GM12874 (cell line): ENCODE measurements at regions not wholly inside any gene's neighbourhood (a gene's known extent, or its start where the extent isn't known, plus 50 kb on each side); places are given as distances from the start of the nearest gene placed in this dataset.

Experiments used
- CTCF ChIP-seq: IDR thresholded peaks from 2 replicates; pipeline ENCODE4 v1.5.1; 2011; ENCODE audit warnings: low read depth, mild to moderate bottlenecking, control low read depth, low read length, moderate library complexity; ENCODE audit not compliant: insufficient read depth

- TF ChIP-seq CTCF, result no peak
These were observed 278.1 kb upstream of the CHRNA7 start for GRCh38 chr15:31752065-31752762.

- TF ChIP-seq CTCF, result no peak
These were observed 277.4 kb upstream of the CHRNA7 start for GRCh38 chr15:31752905-31753304.

GRCh38 chr15:31758126-31758525 lies 272.2 kb upstream of the CHRNA7 start:
- no peak for TF ChIP-seq CTCF

GRCh38 chr15:31768055-31768454 lies 262.3 kb upstream of the CHRNA7 start:
- TF ChIP-seq CTCF, result no peak

- TF ChIP-seq CTCF, result no peak
These were observed 256.3 kb upstream of the CHRNA7 start for GRCh38 chr15:31774045-31774444.

- no peak for TF ChIP-seq CTCF
These were observed 254.3 kb upstream of the CHRNA7 start for GRCh38 chr15:31776039-31776438.

- TF ChIP-seq CTCF, result no peak
These were observed 249.1 kb upstream of the CHRNA7 start for GRCh38 chr15:31781261-31781660.
